SK-N-SH (cell line): ENCODE measurements at regions not wholly inside any gene's neighbourhood (a gene's known extent, or its start where the extent isn't known, plus 50 kb on each side); places are given as distances from the start of the nearest gene placed in this dataset.

Experiments
- CTCF ChIA-PET: fragments of 300-600, 350-600 bp; formaldehyde crosslinking; extraction: SDS; loops from one replicate; lab custom pipeline; 2021; lab: Yijun Ruan, JAX
- POLR2A ChIA-PET: fragments of 350-600 bp; sonication (Branson Sonifier 250); formaldehyde crosslinking; extraction: SDS; loops from one replicate; lab custom pipeline; 2020; ENCODE audit warnings: antibody characterized with exemption, inconsistent platforms; lab: Yijun Ruan, JAX
- DNase-seq: peaks from one replicate; pipeline ENCODE4 v3.0.0; 2012
- H2AFZ ChIP-seq: fragments of 200-600 bp; sonication (generic); 2 replicates; pipeline ENCODE4 v1.8.1; 2016; ENCODE audit warnings: antibody characterized with exemption, mild to moderate bottlenecking, low read depth
- H3F3A ChIP-seq: fragments of 200-600 bp; sonication (generic); replicated peaks from 2 replicates; pipeline ENCODE3; 2016; ENCODE audit warnings: antibody characterized with exemption, mild to moderate bottlenecking; ENCODE audit not compliant: insufficient read depth
- H3K27ac ChIP-seq, 2 experiments: fragments of 200-500 bp in 1 of 2; fragments of 200-600 bp in 1 of 2; sonication (Bioruptor generic) in 1 of 2; sonication (generic), shearing (Covaris generic) in 1 of 2; 2 replicates each; pipeline versions ENCODE4 v1.5.1 to v1.6.1; 2014 to 2016; ENCODE audit warnings: low read depth in 2 of 2, inconsistent platforms in 1 of 2, low read length in 1 of 2, mild to moderate bottlenecking in 1 of 2, mixed read lengths in 1 of 2
- H3K27me3 ChIP-seq: fragments of 200-600 bp; sonication (generic), shearing (Covaris generic); 2 replicates; pipeline ENCODE4 v1.6.1; 2016; ENCODE audit warnings: mixed run types; ENCODE audit not compliant: insufficient read depth
- H3K36me3 ChIP-seq, 2 experiments: fragments of 200-500 bp in 1 of 2; fragments of 200-600 bp in 1 of 2; sonication (Bioruptor generic) in 1 of 2; sonication (generic) in 1 of 2; replicated peaks in 1 of 2; 2 replicates each; pipeline versions ENCODE3 to v1.5.1; 2014 to 2016; ENCODE audit warnings: low read length in 1 of 2, mild to moderate bottlenecking in 1 of 2; ENCODE audit not compliant: insufficient read depth in 2 of 2, control insufficient read depth in 1 of 2
- H3K4me1 ChIP-seq, 2 experiments: fragments of 200-500 bp in 1 of 2; fragments of 200-600 bp in 1 of 2; sonication (Bioruptor generic) in 1 of 2; sonication (generic), shearing (Covaris generic) in 1 of 2; 2 replicates each; pipeline versions ENCODE4 v1.5.1 to v1.6.1; 2014 to 2016; ENCODE audit warnings: low read depth in 1 of 2, low read length in 1 of 2, mixed run types in 1 of 2; ENCODE audit not compliant: insufficient read depth in 2 of 2, control insufficient read depth in 1 of 2
- H3K4me2 ChIP-seq: fragments of 200-600 bp; sonication (generic), shearing (Covaris generic); 2 replicates; pipeline ENCODE4 v1.6.1; 2017; ENCODE audit warnings: mixed run types
- H3K4me3 ChIP-seq, 2 experiments: fragments of 200-500 bp in 1 of 2; fragments of 200-600 bp in 1 of 2; sonication (Bioruptor generic) in 1 of 2; sonication (generic), shearing (Covaris generic) in 1 of 2; 2 replicates each; pipeline versions ENCODE4 v1.5.1 to v1.8.1; 2014 to 2016; ENCODE audit warnings: low read depth in 2 of 2, inconsistent platforms in 1 of 2, low read length in 1 of 2, mild to moderate bottlenecking in 1 of 2, mixed read lengths in 1 of 2, moderate library complexity in 1 of 2
- H3K79me2 ChIP-seq: fragments of 200-600 bp; sonication (generic); 2 replicates; pipeline ENCODE4 v1.8.1; 2017; ENCODE audit warnings: mild to moderate bottlenecking; ENCODE audit not compliant: insufficient read depth
- H3K9ac ChIP-seq: fragments of 200-600 bp; sonication (generic); 2 replicates; pipeline ENCODE4 v1.6.1; 2017; ENCODE audit warnings: mixed run types
- H3K9me2 ChIP-seq: fragments of 200-600 bp; sonication (generic); 2 replicates; pipeline ENCODE4 v1.6.1; 2017; ENCODE audit warnings: mixed run types
- H3K9me3 ChIP-seq: fragments of 200-600 bp; sonication (generic); 2 replicates; pipeline ENCODE4 v1.6.1; 2017; ENCODE audit warnings: mixed run types, mild to moderate bottlenecking, moderate library complexity
- H4K20me1 ChIP-seq: fragments of 200-600 bp; sonication (generic); 2 replicates; pipeline ENCODE4 v1.6.1; 2017; ENCODE audit warnings: mild to moderate bottlenecking, mixed run types; ENCODE audit not compliant: insufficient read depth
- CHD2 ChIP-seq: fragments of 150-350 bp; IDR thresholded peaks from 2 replicates; pipeline ENCODE4 v1.6.1; 2018; ENCODE audit warnings: low read length; ENCODE audit not compliant: partially characterized antibody
- CTCF ChIP-seq: fragments of 200-600 bp; sonication (generic); IDR thresholded peaks from 2 replicates; pipeline ENCODE4 v1.6.1; 2017; ENCODE audit warnings: antibody characterized with exemption, mild to moderate bottlenecking, moderate library complexity
- EZH2phosphoT487 ChIP-seq: fragments of 200-600 bp; sonication (generic); IDR thresholded peaks from 2 replicates; pipeline ENCODE4 v1.6.1; 2017; ENCODE audit warnings: low read depth, mixed run types, mild to moderate bottlenecking, antibody characterized with exemption, moderate library complexity, borderline replicate concordance
- FOXM1 ChIP-seq: IDR thresholded peaks from 2 replicates; pipeline ENCODE4 v1.4.0; 2012; ENCODE audit warnings: low read depth, mild to moderate bottlenecking
- GABPA ChIP-seq: IDR thresholded peaks from 2 replicates; pipeline ENCODE4 v1.4.0; 2012; ENCODE audit warnings: low read depth, mild to moderate bottlenecking
- IRF3 ChIP-seq: fragments of 150-350 bp; IDR thresholded peaks from 2 replicates; pipeline ENCODE4 v1.6.1; 2016; ENCODE audit warnings: mild to moderate bottlenecking, low read depth, low read length
- JUND ChIP-seq: IDR thresholded peaks from 2 replicates; pipeline ENCODE4 v1.4.0; 2012
- MAX ChIP-seq: IDR thresholded peaks from 2 replicates; pipeline ENCODE4 v1.4.0; 2012; ENCODE audit warnings: low read depth
- NFIC ChIP-seq: IDR thresholded peaks from 2 replicates; pipeline ENCODE4 v1.4.0; 2012; ENCODE audit warnings: borderline replicate concordance
- NRF1 ChIP-seq: IDR thresholded peaks from 2 replicates; pipeline ENCODE4 v1.6.1; 2012; ENCODE audit warnings: low read depth, mild to moderate bottlenecking, low read length
- RAD21 ChIP-seq: IDR thresholded peaks from 2 replicates; pipeline ENCODE4 v1.6.1; 2012; ENCODE audit warnings: mild to moderate bottlenecking, low read length
- RCOR1 ChIP-seq: fragments of 150-350 bp; IDR thresholded peaks from 2 replicates; pipeline ENCODE4 v1.6.1; 2017; ENCODE audit warnings: antibody characterized with exemption, low read length
- REST ChIP-seq: IDR thresholded peaks from 2 replicates; pipeline ENCODE4 v1.6.1; 2012; ENCODE audit warnings: mild to moderate bottlenecking, low read depth, low read length, moderate library complexity
- RXRA ChIP-seq: IDR thresholded peaks from 2 replicates; pipeline ENCODE4 v1.4.0; 2012; ENCODE audit warnings: low read depth, mild to moderate bottlenecking, borderline replicate concordance
- SMC3 ChIP-seq: IDR thresholded peaks from 2 replicates; pipeline ENCODE4 v1.6.1; 2012; ENCODE audit warnings: low read depth, low read length, improper control_type of control experiment
- TAF1 ChIP-seq: IDR thresholded peaks from 2 replicates; pipeline ENCODE4 v1.6.1; 2012; ENCODE audit warnings: low read depth, mild to moderate bottlenecking, low read length, moderate library complexity, borderline replicate concordance
- TEAD4 ChIP-seq: IDR thresholded peaks from 2 replicates; pipeline ENCODE4 v1.4.0; 2012; ENCODE audit warnings: mild to moderate bottlenecking, borderline replicate concordance; ENCODE audit not compliant: insufficient read depth
- USF1 ChIP-seq: IDR thresholded peaks from 2 replicates; pipeline ENCODE4 v1.4.0; 2012; ENCODE audit warnings: low read depth, borderline replicate concordance
- USF2 ChIP-seq: fragments of 150-350 bp; IDR thresholded peaks from 2 replicates; pipeline ENCODE4 v1.6.1; 2017; ENCODE audit warnings: antibody characterized with exemption, low read length, low read depth, borderline replicate concordance
- YY1 ChIP-seq: IDR thresholded peaks from 2 replicates; pipeline ENCODE4 v1.4.0; 2012; ENCODE audit warnings: low read depth, mild to moderate bottlenecking
- WGBS: methylation state at CpG from one replicate; pipeline ENCODE4 v1.1.6; 2017; ENCODE audit warnings: low lambda C conversion rate; 5-methylcytosine and 5-hydroxymethylcytosine counted together

- TF ChIP-seq REST (no peak), RAD21 (no peak), RCOR1 (no peak), JUND (no peak)
- Histone ChIP-seq H3K9ac (no peak overlapping the region), H3K27me3 (no peaks in the 10 kb centered on the region), H3F3A (no peaks in the 10 kb centered on the region), H3K9me3 (no peaks in the 10 kb centered on the region), H3K9me2 (no peaks in the 10 kb centered on the region), H3K36me3 (no peaks in the 10 kb centered on the region), H4K20me1 (no peaks in the 10 kb centered on the region), H3K4me3 (no peak overlapping the region), H3K4me2 (no peak overlapping the region), H2AFZ (no peak overlapping the region), H3K4me1 (no peaks in the 10 kb centered on the region), H3K27ac (no peak overlapping the region), H3K79me2 (no peaks in the 10 kb centered on the region)
- CTCF ChIA-PET = no interaction called here
- no peak for DNase-seq
- POLR2A ChIA-PET = no interaction called here
- WGBS = 56% methylated on average over 5 of the region's 5 CpGs
Measured at GRCh38 chr1:217244971-217245370, 385.9 kb downstream of the GPATCH2 start.

GRCh38 chr1:217240656-217241055 lies 390.2 kb downstream of the GPATCH2 start:
- POLR2A ChIA-PET = interaction anchor here (0.6 kb wide), 1 partner anchor 373 kb away, joined by 3 read pairs; no protein-coding TSS in a partner anchor
- H3K36me3 ChIP-seq = no peaks in the 10 kb centered on the region
- CTCF ChIA-PET = no interaction called here

More at GRCh38 chr1:217240656-217241055, 390.2 kb downstream of the GPATCH2 start:
- no peaks in the 10 kb centered on the region for H3K4me1 ChIP-seq
- no peaks in the 10 kb centered on the region for H3K9me3 ChIP-seq
- DNase-seq = no peak
- H3K4me2 ChIP-seq = no peak overlapping the region
- no peak overlapping the region for H3K27ac ChIP-seq
- no peaks in the 10 kb centered on the region for H4K20me1 ChIP-seq
- H3K9ac ChIP-seq = no peak overlapping the region
- H3K79me2 ChIP-seq = no peaks in the 10 kb centered on the region
- H3K4me3 ChIP-seq = no peak overlapping the region
- no peak overlapping the region for H2AFZ ChIP-seq
- no peaks in the 10 kb centered on the region for H3F3A ChIP-seq
- no peaks in the 10 kb centered on the region for H3K27me3 ChIP-seq
- TF ChIP-seq YY1 (no peak), MAX (no peak), EZH2phosphoT487 (no peak), RXRA (no peak), TEAD4 (no peak), NFIC (no peak), USF2 (no peak), TAF1 (no peak), CHD2 (no peak), FOXM1 (no peak), USF1 (no peak), SMC3 (no peak), RCOR1 (no peak), CTCF (no peak), IRF3 (no peak), NRF1 (no peak), JUND (no peak), GABPA (no peak)
- no peaks in the 10 kb centered on the region for H3K9me2 ChIP-seq
- WGBS = 22% methylated on average over 2 of the region's 2 CpGs
